Peyer's patch (tissue), 4 donors: ENCODE measurements at regions not wholly inside any gene's neighbourhood (a gene's known extent, or its start where the extent isn't known, plus 50 kb on each side); places are given as distances from the start of the nearest gene placed in this dataset.

Experiments used
- POLR2A ChIP-seq, 2 donors: fragments of 450-650 bp; IDR thresholded peaks; one replicate each; pipeline ENCODE4 v1.5.1; 2017; ENCODE audit warnings: antibody characterized with exemption in 2 of 2, mild to moderate bottlenecking in 2 of 2, moderate library complexity in 2 of 2
- TF ChIP-seq, protein P1 (sequence below), 6 experiments: fragments of 450-650 bp in 4 of 6; fragments of 200-600 bp in 2 of 6; sonication (generic) in 1 of 6; IDR thresholded peaks; one replicate each; pipeline ENCODE4 v1.5.1; 2017 to 2019; ENCODE audit warnings: antibody characterized with exemption in 6 of 6, mild to moderate bottlenecking in 3 of 6, moderate library complexity in 1 of 6

DNA sequence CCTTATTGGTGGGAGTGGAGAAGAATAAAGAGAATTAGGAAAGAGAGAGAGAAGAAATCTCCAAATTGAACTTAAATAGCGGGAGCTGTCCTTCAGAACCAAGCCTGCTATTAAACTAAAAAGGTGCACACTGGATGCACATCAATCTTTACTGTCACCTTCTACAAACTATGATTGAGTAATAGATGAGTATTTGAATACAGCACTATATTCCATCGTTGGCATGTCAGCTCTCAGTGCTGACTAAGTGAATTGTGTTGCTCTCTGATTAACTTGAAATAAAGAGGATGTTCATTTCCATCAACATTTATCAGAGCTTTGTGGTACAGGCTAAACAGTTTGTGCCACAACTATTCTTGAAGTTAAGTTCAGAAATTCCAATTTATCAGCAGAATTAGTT lies 143.7 kb upstream of the PABPC4L start:
- TF ChIP-seq, protein P1, sequence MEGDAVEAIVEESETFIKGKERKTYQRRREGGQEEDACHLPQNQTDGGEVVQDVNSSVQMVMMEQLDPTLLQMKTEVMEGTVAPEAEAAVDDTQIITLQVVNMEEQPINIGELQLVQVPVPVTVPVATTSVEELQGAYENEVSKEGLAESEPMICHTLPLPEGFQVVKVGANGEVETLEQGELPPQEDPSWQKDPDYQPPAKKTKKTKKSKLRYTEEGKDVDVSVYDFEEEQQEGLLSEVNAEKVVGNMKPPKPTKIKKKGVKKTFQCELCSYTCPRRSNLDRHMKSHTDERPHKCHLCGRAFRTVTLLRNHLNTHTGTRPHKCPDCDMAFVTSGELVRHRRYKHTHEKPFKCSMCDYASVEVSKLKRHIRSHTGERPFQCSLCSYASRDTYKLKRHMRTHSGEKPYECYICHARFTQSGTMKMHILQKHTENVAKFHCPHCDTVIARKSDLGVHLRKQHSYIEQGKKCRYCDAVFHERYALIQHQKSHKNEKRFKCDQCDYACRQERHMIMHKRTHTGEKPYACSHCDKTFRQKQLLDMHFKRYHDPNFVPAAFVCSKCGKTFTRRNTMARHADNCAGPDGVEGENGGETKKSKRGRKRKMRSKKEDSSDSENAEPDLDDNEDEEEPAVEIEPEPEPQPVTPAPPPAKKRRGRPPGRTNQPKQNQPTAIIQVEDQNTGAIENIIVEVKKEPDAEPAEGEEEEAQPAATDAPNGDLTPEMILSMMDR (IDR thresholded peaks at IDR 0.05), result no peak
- TF ChIP-seq POLR2A (IDR thresholded peaks at IDR 0.05), result no peak
